GM21723 (cell line): ENCODE measurements at regions not wholly inside any gene's neighbourhood (a gene's known extent, or its start where the extent isn't known, plus 50 kb on each side); places are given as distances from the start of the nearest gene placed in this dataset.

Experiments used
- ATAC-seq: cut with Tn5 transposase; IDR thresholded peaks from one replicate; pipeline ENCODE4 v1.9.1; 2021; ENCODE audit warnings: mild to moderate bottlenecking, moderate library complexity; ENCODE audit not compliant: unreplicated experiment

GRCh38 chr6:2505624-2506023 is 245.1 kb downstream of the MYLK4 start:
- ATAC-seq = no peak

- ATAC-seq = no peak
These were observed 246.1 kb downstream of the MYLK4 start for GRCh38 chr6:2504495-2505064.

- ATAC-seq = no peak
These were observed 246.8 kb downstream of the MYLK4 start for GRCh38 chr6:2503816-2504494.

GRCh38 chr6:2502998-2503674 is 247.6 kb downstream of the MYLK4 start:
- ATAC-seq = no peak

GRCh38 chr6:2502096-2502997 is 248.4 kb downstream of the MYLK4 start:
- ATAC-seq = no peak

GRCh38 chr6:2497922-2498623 is 252.6 kb downstream of the MYLK4 start:
- ATAC-seq = no peak

GRCh38 chr6:2496291-2496690 is 250.9 kb upstream of the GMDS start:
- no peak for ATAC-seq

GRCh38 chr6:2492686-2493523 is 247.5 kb upstream of the GMDS start:
- ATAC-seq = no peak

GRCh38 chr6:2491137-2491536 is 245.7 kb upstream of the GMDS start:
- no peak for ATAC-seq

GRCh38 chr6:2488578-2488977 is 243.2 kb upstream of the GMDS start:
- ATAC-seq = no peak

GRCh38 chr6:2485116-2485515 is 239.7 kb upstream of the GMDS start:
- no peak for ATAC-seq

GRCh38 chr6:2482773-2483172 is 237.4 kb upstream of the GMDS start:
- ATAC-seq = no peak

GRCh38 chr6:2481307-2481706 is 235.9 kb upstream of the GMDS start:
- ATAC-seq = no peak

- ATAC-seq = no peak
These were observed 235.0 kb upstream of the GMDS start for GRCh38 chr6:2480267-2480966.

- ATAC-seq = no peak
These were observed 232.8 kb upstream of the GMDS start for GRCh38 chr6:2478200-2478599.

- ATAC-seq = no peak
These were observed 232.3 kb upstream of the GMDS start for GRCh38 chr6:2477666-2478065.

GRCh38 chr6:2477250-2477649 is 231.8 kb upstream of the GMDS start:
- ATAC-seq = no peak

GRCh38 chr6:2476376-2476775 is 231.0 kb upstream of the GMDS start:
- no peak for ATAC-seq

- ATAC-seq = no peak
These were observed 226.1 kb upstream of the GMDS start for GRCh38 chr6:2471472-2471871.
